Brain microvascular endothelial cell (primary cell): ENCODE measurements at regions not wholly inside any gene's neighbourhood (a gene's known extent, or its start where the extent isn't known, plus 50 kb on each side); places are given as distances from the start of the nearest gene placed in this dataset.

Source experiments
- DNase-seq: peaks from one replicate; pipeline ENCODE4 v3.0.0-alpha.2; 2020
- H3K27ac ChIP-seq: fragments of 250-450 bp; sonication (Bioruptor Pico); 2 replicates; pipeline ENCODE4 v1.5.1; 2020; ENCODE audit warnings: mild to moderate bottlenecking, moderate library complexity
- H3K27me3 ChIP-seq: fragments of 250-450 bp; sonication (Bioruptor Pico); replicated peaks from 2 replicates; pipeline ENCODE4 v1.5.1; 2020; ENCODE audit warnings: mild to moderate bottlenecking
- H3K36me3 ChIP-seq: fragments of 250-450 bp; sonication (Bioruptor Pico); replicated peaks from 2 replicates; pipeline ENCODE4 v1.5.1; 2020; ENCODE audit warnings: mild to moderate bottlenecking
- H3K4me3 ChIP-seq: 2 replicates; pipeline ENCODE4 v1.5.1; 2011; ENCODE audit warnings: low read depth, mild to moderate bottlenecking, control low read depth, low read length, moderate library complexity
- CTCF ChIP-seq: IDR thresholded peaks from 2 replicates; pipeline ENCODE4 v1.5.1; 2011; ENCODE audit warnings: low read depth, mild to moderate bottlenecking, moderate library complexity, low read length, control low read depth, inconsistent platforms; ENCODE audit errors: missing control alignments
- in situ Hi-C: cut with HindIII; loops from 2 replicates; pipeline ENCODE4 v1.10.0; 2017; ENCODE audit warnings: low sequenced_read_pairs, low pct_ligation_motif_present

- Histone ChIP-seq H3K36me3 (no peaks in the 10 kb centered on the region), H3K4me3 (no peak overlapping the region), H3K27me3 (no peaks in the 10 kb centered on the region), H3K27ac (no peak overlapping the region)
- in situ Hi-C loops = no loop called here
- no peak for DNase-seq
- no peak for TF ChIP-seq CTCF
These were observed 322.3 kb downstream of the GLRX3 start for GRCh38 chr10:130458509-130458908.

GRCh38 chr10:130459011-130459410 is 322.8 kb downstream of the GLRX3 start:
- Histone ChIP-seq H3K27ac (no peak overlapping the region), H3K27me3 (no peaks in the 10 kb centered on the region), H3K36me3 (no peaks in the 10 kb centered on the region), H3K4me3 (no peak overlapping the region)
- in situ Hi-C loops = no loop called here
- TF ChIP-seq CTCF = no peak
- no peak for DNase-seq

GRCh38 chr10:130459851-130460490 is 323.8 kb downstream of the GLRX3 start:
- Histone ChIP-seq H3K27ac (no peak overlapping the region), H3K27me3 (no peaks in the 10 kb centered on the region), H3K36me3 (no peaks in the 10 kb centered on the region), H3K4me3 (no peak overlapping the region)
- DNase-seq = no peak
- TF ChIP-seq CTCF = no peak
- in situ Hi-C loops = no loop called here

- H3K27me3 ChIP-seq = no peaks in the 10 kb centered on the region
- in situ Hi-C loops = no loop called here
- no peaks in the 10 kb centered on the region for H3K36me3 ChIP-seq
- DNase-seq = no peak
- H3K27ac ChIP-seq = no peak overlapping the region
- TF ChIP-seq CTCF = no peak
- no peak overlapping the region for H3K4me3 ChIP-seq
These were observed 325.4 kb downstream of the GLRX3 start for GRCh38 chr10:130461631-130462030.

- in situ Hi-C loops = no loop called here
- Histone ChIP-seq H3K27ac (no peak overlapping the region), H3K36me3 (no peaks in the 10 kb centered on the region), H3K27me3 (no peaks in the 10 kb centered on the region), H3K4me3 (no peak overlapping the region)
- no peak for TF ChIP-seq CTCF
- no peak for DNase-seq
These were observed 327.1 kb downstream of the GLRX3 start for GRCh38 chr10:130463104-130463875.
